ENCODE measurements at regions not wholly inside any gene's neighbourhood (a gene's known extent, or its start where the extent isn't known, plus 50 kb on each side); places are given as distances from the start of the nearest gene placed in this dataset.

DNA sequence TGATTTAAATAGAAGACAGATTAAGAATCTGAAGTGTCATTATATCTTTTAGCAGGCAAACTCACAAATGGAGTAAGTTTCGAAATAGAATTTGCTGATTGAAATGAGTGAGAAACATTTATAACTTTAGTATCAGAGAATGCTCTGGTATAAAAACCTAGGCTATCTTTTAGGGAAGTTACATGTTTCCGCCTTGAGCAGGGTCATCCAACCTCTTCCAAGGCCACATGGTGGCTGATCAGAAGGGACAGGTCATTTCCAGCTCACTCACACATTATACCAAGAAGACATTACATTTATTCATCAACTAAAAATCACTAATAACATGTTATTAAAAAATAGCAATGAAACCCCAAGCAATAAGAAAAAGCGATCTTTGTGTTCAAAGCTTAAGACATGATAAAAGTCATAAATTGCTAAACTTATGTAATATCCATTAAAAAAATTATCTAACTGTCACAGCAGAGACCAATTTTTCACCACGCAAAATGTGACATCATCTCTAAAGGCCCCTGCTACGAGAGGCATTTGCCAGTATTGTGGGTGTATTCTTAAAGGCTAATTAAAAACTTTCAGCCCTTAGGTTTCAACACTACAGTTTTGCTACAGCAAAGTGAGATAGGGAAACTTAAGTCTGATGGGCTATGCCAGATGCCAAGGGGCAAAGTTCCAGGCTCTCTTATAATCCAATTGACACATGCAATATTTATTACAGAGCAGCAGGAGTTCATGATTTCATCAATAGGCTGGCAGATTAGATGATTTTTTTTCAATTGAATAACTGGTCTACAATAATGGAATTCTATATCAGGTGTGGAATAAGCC, 240.4 kb upstream of the TBL1XR1 start:
- TF ChIP-seq, protein P1, sequence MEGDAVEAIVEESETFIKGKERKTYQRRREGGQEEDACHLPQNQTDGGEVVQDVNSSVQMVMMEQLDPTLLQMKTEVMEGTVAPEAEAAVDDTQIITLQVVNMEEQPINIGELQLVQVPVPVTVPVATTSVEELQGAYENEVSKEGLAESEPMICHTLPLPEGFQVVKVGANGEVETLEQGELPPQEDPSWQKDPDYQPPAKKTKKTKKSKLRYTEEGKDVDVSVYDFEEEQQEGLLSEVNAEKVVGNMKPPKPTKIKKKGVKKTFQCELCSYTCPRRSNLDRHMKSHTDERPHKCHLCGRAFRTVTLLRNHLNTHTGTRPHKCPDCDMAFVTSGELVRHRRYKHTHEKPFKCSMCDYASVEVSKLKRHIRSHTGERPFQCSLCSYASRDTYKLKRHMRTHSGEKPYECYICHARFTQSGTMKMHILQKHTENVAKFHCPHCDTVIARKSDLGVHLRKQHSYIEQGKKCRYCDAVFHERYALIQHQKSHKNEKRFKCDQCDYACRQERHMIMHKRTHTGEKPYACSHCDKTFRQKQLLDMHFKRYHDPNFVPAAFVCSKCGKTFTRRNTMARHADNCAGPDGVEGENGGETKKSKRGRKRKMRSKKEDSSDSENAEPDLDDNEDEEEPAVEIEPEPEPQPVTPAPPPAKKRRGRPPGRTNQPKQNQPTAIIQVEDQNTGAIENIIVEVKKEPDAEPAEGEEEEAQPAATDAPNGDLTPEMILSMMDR (IDR thresholded peaks at IDR 0.05), result no peak
- no peak for TF ChIP-seq POLR2A (IDR thresholded peaks at IDR 0.05)

All from testis (tissue), 2 donors.